ENCODE measurements at regions not wholly inside any gene's neighbourhood (a gene's known extent, or its start where the extent isn't known, plus 50 kb on each side); places are given as distances from the start of the nearest gene placed in this dataset.
"Not testable (repeated sequence)": the region's sequence is repeated elsewhere in the genome, so short reads cannot be mapped to it uniquely, and the experiment has no call there.

DNA sequence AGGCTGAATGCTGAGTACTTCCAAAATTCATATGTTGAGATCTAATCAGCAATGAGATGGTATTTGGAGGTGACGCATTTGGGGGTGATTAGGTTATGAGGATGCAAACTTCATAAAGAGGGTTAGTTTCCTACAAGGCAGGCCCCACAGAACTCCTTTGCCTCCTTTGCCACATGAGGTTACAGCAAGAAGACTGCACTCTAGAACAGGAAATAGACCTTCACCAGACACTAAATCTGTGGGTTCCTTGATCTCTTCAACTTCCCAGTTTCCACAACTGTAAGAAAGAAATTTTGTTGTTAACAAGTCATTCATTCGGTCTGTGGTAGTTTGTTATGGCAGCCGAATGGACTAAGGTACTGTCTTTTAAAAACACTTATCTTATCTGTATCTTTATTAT lies 681.9 kb upstream of the HS3ST1 start:
- TF ChIP-seq, protein P1, sequence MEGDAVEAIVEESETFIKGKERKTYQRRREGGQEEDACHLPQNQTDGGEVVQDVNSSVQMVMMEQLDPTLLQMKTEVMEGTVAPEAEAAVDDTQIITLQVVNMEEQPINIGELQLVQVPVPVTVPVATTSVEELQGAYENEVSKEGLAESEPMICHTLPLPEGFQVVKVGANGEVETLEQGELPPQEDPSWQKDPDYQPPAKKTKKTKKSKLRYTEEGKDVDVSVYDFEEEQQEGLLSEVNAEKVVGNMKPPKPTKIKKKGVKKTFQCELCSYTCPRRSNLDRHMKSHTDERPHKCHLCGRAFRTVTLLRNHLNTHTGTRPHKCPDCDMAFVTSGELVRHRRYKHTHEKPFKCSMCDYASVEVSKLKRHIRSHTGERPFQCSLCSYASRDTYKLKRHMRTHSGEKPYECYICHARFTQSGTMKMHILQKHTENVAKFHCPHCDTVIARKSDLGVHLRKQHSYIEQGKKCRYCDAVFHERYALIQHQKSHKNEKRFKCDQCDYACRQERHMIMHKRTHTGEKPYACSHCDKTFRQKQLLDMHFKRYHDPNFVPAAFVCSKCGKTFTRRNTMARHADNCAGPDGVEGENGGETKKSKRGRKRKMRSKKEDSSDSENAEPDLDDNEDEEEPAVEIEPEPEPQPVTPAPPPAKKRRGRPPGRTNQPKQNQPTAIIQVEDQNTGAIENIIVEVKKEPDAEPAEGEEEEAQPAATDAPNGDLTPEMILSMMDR (IDR thresholded peaks at IDR 0.05; ENCODE audit: poor library complexity, severe bottlenecking): no peak
- ATAC-seq (ENCODE audit: low read depth) (no peak), DNase-seq (ENCODE audit: low spot score) (no peak)
- Histone ChIP-seq H3K9me3 (ENCODE audit: severe bottlenecking) (no peaks in the 10 kb centered on the region), H3K36me3 (ENCODE audit: low read depth) (no peaks in the 10 kb centered on the region), H3K4me3 (ENCODE audit: severe bottlenecking) (no peak overlapping the region), H3K27ac (ENCODE audit: poor library complexity, severe bottlenecking) (no peak overlapping the region), H3K27me3 (ENCODE audit: insufficient read depth, poor library complexity, severe bottlenecking) (no peaks in the 10 kb centered on the region), H3K4me1 (ENCODE audit: insufficient read depth, poor library complexity, severe bottlenecking) (no peaks in the 10 kb centered on the region)

DNA sequence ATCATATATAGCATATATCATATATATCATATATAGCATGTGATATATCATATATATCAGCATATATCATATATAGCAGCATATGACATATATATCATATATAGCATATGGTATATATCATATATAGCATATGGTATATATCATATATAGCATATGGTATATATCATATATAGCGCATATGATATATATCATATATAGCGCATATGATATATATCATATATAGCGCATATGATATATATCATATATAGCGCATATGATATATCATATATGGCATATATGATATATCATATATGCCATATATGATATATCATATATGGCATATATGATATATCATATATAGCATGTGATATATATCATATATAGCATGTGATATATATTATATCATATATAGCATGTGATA lies 680.4 kb upstream of the HS3ST1 start:
- not testable (repeated sequence) for H3K4me1 ChIP-seq (ENCODE audit: insufficient read depth, poor library complexity, severe bottlenecking); DNase-seq (ENCODE audit: low spot score); H3K9me3 ChIP-seq (ENCODE audit: severe bottlenecking); H3K27ac ChIP-seq (ENCODE audit: poor library complexity, severe bottlenecking); H3K4me3 ChIP-seq (ENCODE audit: severe bottlenecking); H3K36me3 ChIP-seq (ENCODE audit: low read depth); ATAC-seq (ENCODE audit: low read depth); H3K27me3 ChIP-seq (ENCODE audit: insufficient read depth, poor library complexity, severe bottlenecking)

DNA sequence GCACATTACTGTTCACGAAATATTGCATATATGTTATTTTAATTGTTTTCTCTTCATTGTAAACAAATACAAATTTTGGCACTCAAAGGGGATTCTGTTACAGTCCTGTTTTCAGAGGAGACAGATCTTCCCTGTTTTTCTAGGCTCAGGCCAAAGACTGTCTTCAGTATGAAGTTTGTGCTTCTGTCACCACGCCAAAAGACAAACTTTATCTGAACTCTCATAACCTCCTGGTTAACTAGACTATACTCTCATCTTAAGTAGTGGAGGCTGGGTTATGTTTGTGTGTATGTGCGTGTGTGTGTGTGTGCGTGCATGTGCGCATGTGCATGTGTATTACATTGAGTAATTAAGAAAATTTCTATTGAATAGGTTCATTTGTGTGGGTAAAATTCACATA lies 676.8 kb upstream of the HS3ST1 start:
- Histone ChIP-seq H3K9me3 (ENCODE audit: severe bottlenecking) (no peaks in the 10 kb centered on the region), H3K4me3 (ENCODE audit: severe bottlenecking) (no peak overlapping the region)

DNA sequence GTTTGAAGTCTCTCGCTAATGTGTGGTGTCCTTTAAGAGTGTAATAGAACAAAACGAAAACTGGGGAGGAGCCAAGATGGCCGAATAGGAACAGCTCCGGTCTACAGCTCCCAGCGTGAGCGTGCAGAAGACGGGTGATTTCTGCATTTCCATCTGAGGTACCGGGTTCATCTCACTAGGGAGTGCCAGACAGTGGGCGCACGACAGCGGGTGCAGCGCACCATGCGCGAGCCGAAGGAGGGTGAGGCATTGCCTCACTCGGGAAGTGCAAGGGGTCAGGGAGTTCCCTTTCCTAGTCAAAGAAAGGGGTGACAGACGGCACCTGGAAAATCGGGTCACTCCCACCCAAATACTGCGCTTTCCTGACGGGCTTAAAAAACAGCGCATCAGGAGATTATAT lies 661.2 kb upstream of the HS3ST1 start:
- not testable (repeated sequence) for H3K4me1 ChIP-seq (ENCODE audit: insufficient read depth, poor library complexity, severe bottlenecking); ATAC-seq (ENCODE audit: low read depth); H3K27me3 ChIP-seq (ENCODE audit: insufficient read depth, poor library complexity, severe bottlenecking); H3K4me3 ChIP-seq (ENCODE audit: severe bottlenecking); H3K36me3 ChIP-seq (ENCODE audit: low read depth); H3K27ac ChIP-seq (ENCODE audit: poor library complexity, severe bottlenecking); H3K9me3 ChIP-seq (ENCODE audit: severe bottlenecking); DNase-seq (ENCODE audit: low spot score)

More for the DNA sequence above, 676.8 kb upstream of the HS3ST1 start:
- DNase-seq (ENCODE audit: low spot score): no peak
- H3K4me1 ChIP-seq (ENCODE audit: insufficient read depth, poor library complexity, severe bottlenecking): no peaks in the 10 kb centered on the region
- no peak for ATAC-seq (ENCODE audit: low read depth)
- H3K27me3 ChIP-seq (ENCODE audit: insufficient read depth, poor library complexity, severe bottlenecking): no peaks in the 10 kb centered on the region
- TF ChIP-seq, protein P1 (IDR thresholded peaks at IDR 0.05; ENCODE audit: poor library complexity, severe bottlenecking): no peak
- no peaks in the 10 kb centered on the region for H3K36me3 ChIP-seq (ENCODE audit: low read depth)
- no peak overlapping the region for H3K27ac ChIP-seq (ENCODE audit: poor library complexity, severe bottlenecking)

DNA sequence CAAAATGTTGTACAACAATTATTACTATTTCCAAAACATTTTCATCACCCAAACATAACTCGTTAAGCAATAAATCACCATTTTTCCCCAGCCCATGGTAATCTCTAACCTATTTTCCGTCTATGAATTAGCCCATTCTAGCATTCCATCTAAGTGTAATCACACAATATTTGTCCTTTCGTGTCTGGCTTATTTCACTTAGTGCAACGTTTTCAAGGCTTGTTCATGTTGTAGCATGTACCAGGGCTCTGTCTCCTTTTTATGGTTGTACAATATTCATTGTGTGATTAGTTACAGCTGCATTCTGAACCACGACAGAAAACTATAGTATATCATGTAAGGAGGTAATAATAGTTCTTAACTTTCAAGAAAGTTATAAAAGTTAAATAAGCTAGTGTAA lies 656.0 kb upstream of the HS3ST1 start:
- Histone ChIP-seq H3K4me3 (ENCODE audit: severe bottlenecking) (no peak overlapping the region), H3K9me3 (ENCODE audit: severe bottlenecking) (no peaks in the 10 kb centered on the region), H3K27me3 (ENCODE audit: insufficient read depth, poor library complexity, severe bottlenecking) (no peaks in the 10 kb centered on the region), H3K4me1 (ENCODE audit: insufficient read depth, poor library complexity, severe bottlenecking) (no peaks in the 10 kb centered on the region), H3K36me3 (ENCODE audit: low read depth) (no peaks in the 10 kb centered on the region), H3K27ac (ENCODE audit: poor library complexity, severe bottlenecking) (no peak overlapping the region)
- DNase-seq (ENCODE audit: low spot score): no peak
- ATAC-seq (ENCODE audit: low read depth): peak; percentile 59; the same call in 2 of the 3 replicates
- TF ChIP-seq, protein P1 (IDR thresholded peaks at IDR 0.05; ENCODE audit: poor library complexity, severe bottlenecking): no peak

DNA sequence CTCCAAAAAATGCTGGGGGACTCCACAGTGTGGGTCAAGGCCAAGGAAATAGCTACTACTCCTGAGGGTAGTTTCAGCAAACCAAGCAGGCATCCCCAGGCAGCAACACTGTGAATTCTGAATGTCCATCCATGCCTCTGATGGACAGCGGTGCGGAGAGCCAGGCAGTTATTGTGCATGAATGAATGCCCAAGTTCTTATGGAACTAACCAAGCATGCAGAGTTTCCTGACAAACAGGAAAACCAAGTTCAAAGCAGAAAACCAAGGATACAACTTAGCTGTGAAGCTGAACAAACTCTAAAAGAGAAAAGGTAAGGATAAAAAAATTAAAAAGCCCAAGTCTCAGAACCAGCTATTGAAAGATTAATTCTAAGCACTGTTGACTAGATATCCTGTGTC lies 642.6 kb upstream of the HS3ST1 start:
- Histone ChIP-seq H3K4me1 (ENCODE audit: insufficient read depth, poor library complexity, severe bottlenecking) (no peaks in the 10 kb centered on the region), H3K4me3 (ENCODE audit: severe bottlenecking) (no peak overlapping the region), H3K27ac (ENCODE audit: poor library complexity, severe bottlenecking) (no peak overlapping the region), H3K9me3 (ENCODE audit: severe bottlenecking) (no peaks in the 10 kb centered on the region), H3K27me3 (ENCODE audit: insufficient read depth, poor library complexity, severe bottlenecking) (no peaks in the 10 kb centered on the region), H3K36me3 (ENCODE audit: low read depth) (no peaks in the 10 kb centered on the region)
- DNase-seq (ENCODE audit: low spot score) (no peak), ATAC-seq (ENCODE audit: low read depth) (no peak)
- TF ChIP-seq, protein P1 (IDR thresholded peaks at IDR 0.05; ENCODE audit: poor library complexity, severe bottlenecking): no peak

All from RWPE2 (cell line).